H1 (cell line): ENCODE measurements at regions not wholly inside any gene's neighbourhood (a gene's known extent, or its start where the extent isn't known, plus 50 kb on each side); places are given as distances from the start of the nearest gene placed in this dataset.

Source experiments
- CTCF ChIA-PET: fragments of 300-600 bp; sonication (Branson Sonifier 250); formaldehyde crosslinking; loops from one replicate; lab custom pipeline; 2021; ENCODE audit not compliant: partially characterized antibody; lab: Charles Lee
- POLR2A ChIA-PET: fragments of 300-600 bp; sonication (Branson Sonifier 250); formaldehyde crosslinking; loops from one replicate; lab custom pipeline; 2021; ENCODE audit warnings: inconsistent platforms; ENCODE audit not compliant: partially characterized antibody; lab: Charles Lee
- DNase-seq, 2 experiments: peaks; one replicate each; pipeline versions ENCODE4 v3.0.0 to v3.0.0-alpha.2; 2010 to 2022; ENCODE audit warnings: low spot score in 2 of 2, low read depth in 1 of 2, mixed read lengths in 1 of 2
- FAIRE-seq: peaks from 2 replicates; lab custom pipeline; 2011; peaks lifted over from hg19 to GRCh38; lab: Jason Lieb, UNC
- H2AFZ ChIP-seq: 2 replicates; pipeline ENCODE4 v1.8.1; 2012; ENCODE audit warnings: low read length, inconsistent platforms
- H2AK5ac ChIP-seq: 2 replicates; pipeline ENCODE4 v1.6.1; 2013; ENCODE audit warnings: low read depth, low read length
- H2BK120ac ChIP-seq: replicated peaks from 2 replicates; pipeline ENCODE3; 2013; ENCODE audit warnings: low read depth, low read length, inconsistent platforms
- H2BK12ac ChIP-seq: 2 replicates; pipeline ENCODE4 v1.6.1; 2013; ENCODE audit warnings: low read depth, low read length
- H2BK15ac ChIP-seq: 2 replicates; pipeline ENCODE4 v1.6.1; 2013; ENCODE audit warnings: low read length
- H2BK20ac ChIP-seq: 2 replicates; pipeline ENCODE4 v1.6.1; 2013; ENCODE audit warnings: low read length
- H2BK5ac ChIP-seq: 2 replicates; pipeline ENCODE4 v1.6.1; 2013; ENCODE audit warnings: low read depth, low read length
- H3K14ac ChIP-seq: 2 replicates; pipeline ENCODE4 v1.6.1; 2013; ENCODE audit warnings: inconsistent platforms; ENCODE audit not compliant: insufficient read length
- H3K18ac ChIP-seq: 2 replicates; pipeline ENCODE4 v1.6.1; 2013; ENCODE audit warnings: low read length; ENCODE audit errors: extremely low read depth
- H3K23ac ChIP-seq: 2 replicates; pipeline ENCODE4 v1.6.1; 2013; ENCODE audit warnings: inconsistent platforms; ENCODE audit not compliant: insufficient read length
- H3K23me2 ChIP-seq: 2 replicates; pipeline ENCODE4 v1.6.1; 2013; ENCODE audit warnings: low read depth, low read length
- H3K27ac ChIP-seq: 2 replicates; pipeline ENCODE4 v1.6.1; 2011; ENCODE audit warnings: low read depth, low read length, inconsistent platforms
- H3K27me3 ChIP-seq, 4 experiments: replicated peaks in 1 of 4; 1 replicate in 1 of 4; 2 replicates in 3 of 4; pipeline versions ENCODE4 v1.6.1 to v1.8.1; 2011 to 2013; ENCODE audit warnings: low read length in 3 of 4, mild to moderate bottlenecking in 3 of 4, inconsistent platforms in 2 of 4, mixed read lengths in 2 of 4, moderate library complexity in 1 of 4; ENCODE audit not compliant: control insufficient read depth in 3 of 4, insufficient read depth in 3 of 4; ENCODE audit errors: extremely low read depth in 1 of 4
- H3K36me3 ChIP-seq, 4 experiments: 2 replicates each; pipeline versions ENCODE4 v1.6.1 to v1.8.1; 2011 to 2013; ENCODE audit warnings: mild to moderate bottlenecking in 4 of 4, low read length in 3 of 4, moderate library complexity in 2 of 4, control low read depth in 1 of 4, inconsistent platforms in 1 of 4; ENCODE audit not compliant: insufficient read depth in 4 of 4, control insufficient read depth in 2 of 4
- H3K4ac ChIP-seq: replicated peaks from 2 replicates; pipeline ENCODE3; 2013; ENCODE audit warnings: low read length, low read depth, mixed read lengths, inconsistent platforms; ENCODE audit not compliant: insufficient read length
- H3K4me1 ChIP-seq, 4 experiments: replicated peaks in 1 of 4; 1 replicate in 1 of 4; 2 replicates in 3 of 4; pipeline versions ENCODE4 v1.6.1 to v1.8.1; 2011 to 2013; ENCODE audit warnings: low read length in 3 of 4, inconsistent platforms in 2 of 4, mixed read lengths in 1 of 4; ENCODE audit not compliant: insufficient read depth in 4 of 4, control insufficient read depth in 3 of 4
- H3K4me2 ChIP-seq, 2 experiments: 2 replicates each; pipeline versions ENCODE4 v1.6.1 to v1.8.1; 2011 to 2013; ENCODE audit warnings: low read depth in 2 of 2, low read length in 2 of 2, control low read depth in 1 of 2, inconsistent platforms in 1 of 2, mild to moderate bottlenecking in 1 of 2; ENCODE audit not compliant: insufficient read depth in 1 of 2
- H3K4me3 ChIP-seq, 4 experiments: fragments of 200-600, 300-600 bp in 1 of 4; sonication (generic), shearing (Covaris generic), sonication (Bioruptor Twin) in 1 of 4; 2 replicates each; pipeline versions ENCODE4 v1.5.1 to v1.8.1; 2011 to 2016; ENCODE audit warnings: low read length in 4 of 4, low read depth in 3 of 4, control low read depth in 2 of 4, inconsistent platforms in 2 of 4, mild to moderate bottlenecking in 2 of 4, mixed read lengths in 1 of 4, moderate library complexity in 1 of 4; ENCODE audit not compliant: insufficient read depth in 2 of 4; ENCODE audit errors: extremely low read depth in 1 of 4
- H3K56ac ChIP-seq: replicated peaks from 2 replicates; pipeline ENCODE3; 2013; ENCODE audit warnings: low read depth, mild to moderate bottlenecking, mixed read lengths, low read length, inconsistent platforms; ENCODE audit not compliant: insufficient read length
- H3K79me1 ChIP-seq: 2 replicates; pipeline ENCODE4 v1.6.1; 2013; ENCODE audit warnings: low read depth, low read length, control low read depth
- H3K79me2 ChIP-seq, 2 experiments: 2 replicates each; pipeline versions ENCODE4 v1.6.1 to v1.8.1; 2012 to 2013; ENCODE audit warnings: low read length in 2 of 2, mild to moderate bottlenecking in 2 of 2, inconsistent platforms in 1 of 2; ENCODE audit not compliant: insufficient read depth in 2 of 2, control insufficient read depth in 1 of 2
- H3K9ac ChIP-seq, 4 experiments: replicated peaks in 1 of 4; 1 replicate in 1 of 4; 2 replicates in 3 of 4; pipeline versions ENCODE4 v1.6.1 to v1.8.1; 2011 to 2013; ENCODE audit warnings: low read depth in 3 of 4, low read length in 3 of 4, control low read depth in 2 of 4, mild to moderate bottlenecking in 2 of 4, moderate library complexity in 2 of 4, inconsistent platforms in 1 of 4; ENCODE audit errors: extremely low read depth in 1 of 4
- H3K9me3 ChIP-seq, 2 experiments: 2 replicates each; pipeline versions ENCODE4 v1.6.1 to v1.8.1; 2012 to 2013; ENCODE audit warnings: mild to moderate bottlenecking in 2 of 2, moderate library complexity in 2 of 2, control low read depth in 1 of 2, inconsistent platforms in 1 of 2, low read depth in 1 of 2, low read length in 1 of 2, mixed read lengths in 1 of 2; ENCODE audit not compliant: insufficient read depth in 2 of 2
- H4K20me1 ChIP-seq, 2 experiments: replicated peaks in 1 of 2; 2 replicates each; pipeline versions ENCODE3 to v1.8.1; 2011 to 2013; ENCODE audit warnings: inconsistent platforms in 2 of 2, low read length in 2 of 2, mild to moderate bottlenecking in 1 of 2; ENCODE audit not compliant: insufficient read depth in 2 of 2, control insufficient read depth in 1 of 2
- H4K5ac ChIP-seq: 2 replicates; pipeline ENCODE4 v1.6.1; 2013; ENCODE audit warnings: low read length, low read depth, mixed read lengths, inconsistent platforms; ENCODE audit not compliant: insufficient read length
- H4K8ac ChIP-seq: 2 replicates; pipeline ENCODE4 v1.8.0; 2013; ENCODE audit warnings: mild to moderate bottlenecking, moderate library complexity, low read length, inconsistent platforms; ENCODE audit not compliant: insufficient read depth; ENCODE audit errors: extremely low read depth
- H4K91ac ChIP-seq: replicated peaks from 2 replicates; pipeline ENCODE3; 2013; ENCODE audit warnings: low read length, mixed read lengths, inconsistent platforms; ENCODE audit not compliant: insufficient read length
- CTCF ChIP-seq, 3 experiments: IDR thresholded peaks; 1 replicate in 2 of 3; 2 replicates in 1 of 3; pipeline versions ENCODE4 v1.5.1 to v1.6.1; 2011; ENCODE audit warnings: low read length in 3 of 3, mild to moderate bottlenecking in 3 of 3, inconsistent platforms in 2 of 3, low read depth in 1 of 3, moderate library complexity in 1 of 3; ENCODE audit not compliant: insufficient read depth in 1 of 3; ENCODE audit errors: control extremely low read depth in 1 of 3
- HDAC2 ChIP-seq, 2 experiments: fragments of 300-600 bp in 1 of 2; sonication (generic) in 1 of 2; IDR thresholded peaks; 2 replicates each; pipeline ENCODE4 v1.6.1; 2011 to 2012; ENCODE audit warnings: low read depth in 2 of 2, low read length in 2 of 2, mild to moderate bottlenecking in 2 of 2, moderate library complexity in 2 of 2, borderline replicate concordance in 1 of 2, inconsistent platforms in 1 of 2
- JUN ChIP-seq: IDR thresholded peaks from 2 replicates; pipeline ENCODE4 v1.6.1; 2011; ENCODE audit warnings: low read depth, mild to moderate bottlenecking, improper control_type of control experiment, low read length
- KDM4A ChIP-seq: IDR thresholded peaks from one replicate; pipeline ENCODE4 v1.7.1; 2012; ENCODE audit warnings: low read depth, mild to moderate bottlenecking, moderate library complexity, low read length, inconsistent platforms; ENCODE audit not compliant: severe bottlenecking
- KDM5A ChIP-seq: fragments of 200-600 bp; IDR thresholded peaks from 2 replicates; pipeline ENCODE4 v1.7.1; 2012; ENCODE audit warnings: mild to moderate bottlenecking, low read length, inconsistent platforms, mixed read lengths
- NANOG ChIP-seq: IDR thresholded peaks from 2 replicates; pipeline ENCODE4 v1.6.1; 2011; ENCODE audit warnings: low read length, low read depth, mild to moderate bottlenecking, inconsistent platforms; ENCODE audit not compliant: insufficient read depth, poor library complexity, severe bottlenecking
- RFX5 ChIP-seq: IDR thresholded peaks from 2 replicates; pipeline ENCODE4 v1.6.1; 2011; ENCODE audit warnings: low read depth, low read length, improper control_type of control experiment, borderline replicate concordance
- TAF7 ChIP-seq: optimal IDR thresholded peaks from 2 replicates; pipeline ENCODE3; 2011; ENCODE audit warnings: low read depth, mild to moderate bottlenecking, inconsistent platforms, low read length, moderate library complexity, borderline replicate concordance
- TBP ChIP-seq: IDR thresholded peaks from 2 replicates; pipeline ENCODE4 v1.6.1; 2011; ENCODE audit warnings: low read depth, low read length, improper control_type of control experiment
- WGBS, 2 experiments: shearing (Covaris generic) in 1 of 2; methylation state at CpG; one replicate each; pipeline versions ENCODE4 v1.1.6 to v1.1.7; 2013 to 2015; ENCODE audit warnings: low lambda C conversion rate in 2 of 2, mixed read lengths in 2 of 2, inconsistent platforms in 1 of 2, low coverage in 1 of 2, missing lambda C conversion rate in 1 of 2; ENCODE audit not compliant: insufficient replicate concordance in 2 of 2, insufficient coverage in 1 of 2, insufficient read length in 1 of 2; ENCODE audit errors: extremely low coverage in 1 of 2, missing lambda C conversion rate in 1 of 2; 5-methylcytosine and 5-hydroxymethylcytosine counted together

- Histone ChIP-seq H3K9ac (no peak overlapping the region), H3K4ac (no peak overlapping the region), H3K9me3 (no peaks in the 10 kb centered on the region), H2BK15ac (no peak overlapping the region), H3K14ac (no peak overlapping the region), H4K5ac (no peak overlapping the region), H4K8ac (no peak overlapping the region), H3K23ac (no peak overlapping the region), H4K91ac (no peak overlapping the region), H3K79me1 (no peaks in the 10 kb centered on the region), H2BK5ac (no peak overlapping the region), H4K20me1 (no peaks in the 10 kb centered on the region), H3K27me3 (no peaks in the 10 kb centered on the region), H2BK20ac (no peak overlapping the region), H2BK12ac (no peak overlapping the region), H3K79me2 (no peaks in the 10 kb centered on the region), H2AK5ac (no peak overlapping the region), H2AFZ (no peak overlapping the region), H3K27ac (no peak overlapping the region), H3K18ac (no peak overlapping the region), H3K56ac (no peak overlapping the region), H3K4me2 (no peak overlapping the region), H3K4me3 (no peak overlapping the region), H2BK120ac (no peak overlapping the region), H3K36me3 (no peaks in the 10 kb centered on the region), H3K4me1 (no peaks in the 10 kb centered on the region), H3K23me2 (no peaks in the 10 kb centered on the region)
- FAIRE-seq (no peak), DNase-seq (no peak)
- 94% methylated on average over 4 of the region's 4 CpGs; no CpG with 5 or more reads in 1 of the 2 experiments for WGBS, 2 experiments
- ChIA-PET POLR2A (no interaction called here), CTCF (interaction anchor here (1.1 kb wide), 1 partner anchor 8 kb away, joined by 3 read pairs; no protein-coding TSS in a partner anchor)
- no peak for TF ChIP-seq TAF7
- no peak for TF ChIP-seq HDAC2 (IDR thresholded peaks at IDR 0.05; ENCODE audit: borderline replicate concordance in 1 of 2, low read depth in 2 of 2, low read length in 2 of 2)
- no peak for TF ChIP-seq RFX5
- no peak for TF ChIP-seq KDM5A
- no peak for TF ChIP-seq TBP
- TF ChIP-seq JUN, result no peak
- TF ChIP-seq CTCF (IDR thresholded peaks at IDR 0.05; ENCODE audit: control extremely low read depth in 1 of 3, insufficient read depth in 1 of 3, low read depth in 1 of 3, low read length in 3 of 3), result no peak
- no peak for TF ChIP-seq NANOG
- no peak for TF ChIP-seq KDM4A
Measured at GRCh38 chr9:73575101-73576060, 423.7 kb downstream of the ANXA1 start.
